K562 (cell line): ENCODE measurements at regions not wholly inside any gene's neighbourhood (a gene's known extent, or its start where the extent isn't known, plus 50 kb on each side); places are given as distances from the start of the nearest gene placed in this dataset.

Experiments used
- MYNN ChIP-seq, 2 experiments: sonication (generic); formaldehyde crosslinking in 1 of 2; IDR thresholded peaks; 2 replicates each; pipeline versions ENCODE4 v1.5.0 to v1.6.1; 2016 to 2020; ENCODE audit warnings: antibody characterized with exemption in 1 of 2, missing genetic modification reagents in 1 of 2
- PRPF4 ChIP-seq: fragments of 200-400 bp; formaldehyde crosslinking; IDR thresholded peaks from one replicate; pipeline ENCODE4 v1.6.1; 2017; ENCODE audit warnings: low read length, low read depth, mild to moderate bottlenecking; ENCODE audit not compliant: insufficient read depth, poor library complexity, severe bottlenecking
- TF ChIP-seq, protein P1 (sequence below): fragments of 450-650 bp; IDR thresholded peaks from 2 replicates; pipeline ENCODE4 v1.6.1; 2016; ENCODE audit warnings: low read depth

DNA sequence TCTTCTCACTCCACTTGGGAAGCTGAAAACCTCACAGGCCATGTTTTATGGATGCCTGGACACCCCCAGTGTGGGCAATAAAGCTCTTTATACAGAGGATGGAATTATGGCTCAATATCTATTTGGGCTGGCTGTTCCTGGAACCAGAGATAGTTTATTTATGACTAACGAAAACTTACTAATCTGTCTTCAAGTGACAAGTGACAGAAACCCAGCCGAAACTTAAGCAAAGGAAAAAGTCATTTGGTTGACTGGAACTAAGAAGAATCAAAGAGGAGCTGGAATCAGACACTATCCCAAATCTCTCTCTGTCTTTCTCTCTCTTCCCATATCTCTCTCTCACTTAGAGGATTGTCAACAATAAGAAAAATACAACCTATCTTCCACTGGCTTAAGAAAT is 78.3 kb upstream of the CDK6 start (continued):
- TF ChIP-seq, protein P1, sequence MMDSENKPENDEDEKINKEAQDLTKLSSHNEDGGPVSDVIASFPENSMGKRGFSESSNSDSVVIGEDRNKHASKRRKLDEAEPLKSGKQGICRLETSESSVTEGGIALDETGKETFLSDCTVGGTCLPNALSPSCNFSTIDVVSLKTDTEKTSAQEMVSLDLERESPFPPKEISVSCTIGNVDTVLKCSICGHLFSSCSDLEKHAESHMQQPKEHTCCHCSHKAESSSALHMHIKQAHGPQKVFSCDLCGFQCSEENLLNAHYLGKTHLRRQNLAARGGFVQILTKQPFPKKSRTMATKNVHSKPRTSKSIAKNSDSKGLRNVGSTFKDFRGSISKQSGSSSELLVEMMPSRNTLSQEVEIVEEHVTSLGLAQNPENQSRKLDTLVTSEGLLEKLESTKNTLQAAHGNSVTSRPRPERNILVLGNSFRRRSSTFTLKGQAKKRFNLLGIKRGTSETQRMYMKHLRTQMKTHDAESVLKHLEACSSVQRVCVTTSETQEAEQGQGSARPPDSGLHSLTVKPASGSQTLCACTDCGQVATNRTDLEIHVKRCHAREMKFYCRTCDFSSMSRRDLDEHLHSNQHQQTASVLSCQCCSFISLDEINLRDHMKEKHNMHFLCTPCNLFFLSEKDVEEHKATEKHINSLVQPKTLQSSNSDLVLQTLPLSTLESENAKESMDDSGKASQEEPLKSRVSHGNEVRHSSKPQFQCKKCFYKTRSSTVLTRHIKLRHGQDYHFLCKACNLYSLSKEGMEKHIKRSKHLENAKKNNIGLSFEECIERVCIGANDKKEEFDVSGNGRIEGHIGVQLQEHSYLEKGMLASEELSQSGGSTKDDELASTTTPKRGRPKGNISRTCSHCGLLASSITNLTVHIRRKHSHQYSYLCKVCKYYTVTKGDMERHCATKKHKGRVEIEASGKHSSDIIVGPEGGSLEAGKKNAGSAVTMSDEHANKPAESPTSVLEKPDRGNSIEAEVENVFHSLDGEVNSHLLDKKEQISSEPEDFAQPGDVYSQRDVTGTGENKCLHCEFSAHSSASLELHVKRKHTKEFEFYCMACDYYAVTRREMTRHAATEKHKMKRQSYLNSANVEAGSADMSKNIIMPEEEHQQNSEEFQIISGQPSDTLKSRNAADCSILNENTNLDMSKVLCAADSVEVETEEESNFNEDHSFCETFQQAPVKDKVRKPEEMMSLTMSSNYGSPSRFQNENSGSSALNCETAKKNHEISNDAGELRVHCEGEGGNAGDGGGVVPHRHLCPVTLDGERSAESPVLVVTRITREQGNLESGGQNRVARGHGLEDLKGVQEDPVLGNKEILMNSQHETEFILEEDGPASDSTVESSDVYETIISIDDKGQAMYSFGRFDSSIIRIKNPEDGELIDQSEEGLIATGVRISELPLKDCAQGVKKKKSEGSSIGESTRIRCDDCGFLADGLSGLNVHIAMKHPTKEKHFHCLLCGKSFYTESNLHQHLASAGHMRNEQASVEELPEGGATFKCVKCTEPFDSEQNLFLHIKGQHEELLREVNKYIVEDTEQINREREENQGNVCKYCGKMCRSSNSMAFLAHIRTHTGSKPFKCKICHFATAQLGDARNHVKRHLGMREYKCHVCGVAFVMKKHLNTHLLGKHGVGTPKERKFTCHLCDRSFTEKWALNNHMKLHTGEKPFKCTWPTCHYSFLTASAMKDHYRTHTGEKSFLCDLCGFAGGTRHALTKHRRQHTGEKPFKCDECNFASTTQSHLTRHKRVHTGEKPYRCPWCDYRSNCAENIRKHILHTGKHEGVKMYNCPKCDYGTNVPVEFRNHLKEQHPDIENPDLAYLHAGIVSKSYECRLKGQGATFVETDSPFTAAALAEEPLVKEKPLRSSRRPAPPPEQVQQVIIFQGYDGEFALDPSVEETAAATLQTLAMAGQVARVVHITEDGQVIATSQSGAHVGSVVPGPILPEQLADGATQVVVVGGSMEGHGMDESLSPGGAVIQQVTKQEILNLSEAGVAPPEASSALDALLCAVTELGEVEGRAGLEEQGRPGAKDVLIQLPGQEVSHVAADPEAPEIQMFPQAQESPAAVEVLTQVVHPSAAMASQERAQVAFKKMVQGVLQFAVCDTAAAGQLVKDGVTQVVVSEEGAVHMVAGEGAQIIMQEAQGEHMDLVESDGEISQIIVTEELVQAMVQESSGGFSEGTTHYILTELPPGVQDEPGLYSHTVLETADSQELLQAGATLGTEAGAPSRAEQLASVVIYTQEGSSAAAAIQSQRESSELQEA = no peak
- no peak for TF ChIP-seq MYNN (IDR thresholded peaks at IDR 0.05)
- no peak for TF ChIP-seq MYNN (CRISPR knock-in tag; IDR thresholded peaks at IDR 0.05)
- TF ChIP-seq PRPF4 = no peak
